GDM1 (cell line): ENCODE measurements at regions not wholly inside any gene's neighbourhood (a gene's known extent, or its start where the extent isn't known, plus 50 kb on each side); places are given as distances from the start of the nearest gene placed in this dataset.
"Not testable (repeated sequence)": the region's sequence is repeated elsewhere in the genome, so short reads cannot be mapped to it uniquely, and the experiment has no call there.

Experiments used
- DNase-seq: peaks from one replicate; lab custom pipeline; 2025; lab: John Stamatoyannopoulos, UW

DNA sequence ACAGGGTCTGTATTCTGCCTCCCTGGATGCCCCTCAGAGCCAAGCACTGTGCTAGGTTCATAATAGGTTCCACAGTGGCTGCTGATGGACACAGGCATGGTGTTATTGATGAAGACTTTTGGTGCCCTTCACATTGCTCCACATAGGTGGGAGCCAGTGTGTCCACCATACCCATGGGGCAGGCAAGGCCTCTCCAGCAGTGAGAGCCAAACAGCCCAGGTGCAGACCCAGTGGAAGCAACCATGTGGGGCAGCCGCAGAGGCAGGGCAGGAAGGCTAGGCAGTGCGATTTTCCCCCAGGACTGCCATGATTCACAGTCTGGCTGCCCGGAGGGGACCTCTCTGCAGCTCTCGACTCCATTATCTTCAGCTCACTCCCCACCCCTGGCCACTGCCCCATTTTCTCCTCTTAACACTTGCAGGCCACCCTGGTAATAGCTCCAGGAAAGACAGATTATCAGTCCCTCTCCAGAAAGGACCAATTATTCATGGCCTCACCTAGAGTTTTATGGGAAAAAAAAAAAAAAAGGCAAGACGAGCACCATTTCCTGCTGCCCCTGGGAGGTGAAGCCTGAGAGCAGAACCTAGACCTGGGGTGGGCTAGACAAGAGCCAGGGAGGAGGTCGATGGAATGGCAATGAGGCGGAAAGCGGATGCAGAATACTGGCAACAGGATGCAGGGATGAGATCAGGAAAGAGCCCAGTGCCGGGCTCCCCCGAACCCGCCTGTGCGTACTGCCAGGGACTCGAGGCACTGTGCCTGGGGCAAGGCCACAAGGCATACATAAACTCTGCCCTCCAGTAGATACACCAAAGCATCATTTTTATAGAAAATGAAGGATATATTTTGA is 343.0 kb upstream of the NCAM1 start:
- no peak for DNase-seq

- no peak for DNase-seq
Measured at GRCh38 chr11:112619106-112619505, 342.1 kb upstream of the NCAM1 start.

DNA sequence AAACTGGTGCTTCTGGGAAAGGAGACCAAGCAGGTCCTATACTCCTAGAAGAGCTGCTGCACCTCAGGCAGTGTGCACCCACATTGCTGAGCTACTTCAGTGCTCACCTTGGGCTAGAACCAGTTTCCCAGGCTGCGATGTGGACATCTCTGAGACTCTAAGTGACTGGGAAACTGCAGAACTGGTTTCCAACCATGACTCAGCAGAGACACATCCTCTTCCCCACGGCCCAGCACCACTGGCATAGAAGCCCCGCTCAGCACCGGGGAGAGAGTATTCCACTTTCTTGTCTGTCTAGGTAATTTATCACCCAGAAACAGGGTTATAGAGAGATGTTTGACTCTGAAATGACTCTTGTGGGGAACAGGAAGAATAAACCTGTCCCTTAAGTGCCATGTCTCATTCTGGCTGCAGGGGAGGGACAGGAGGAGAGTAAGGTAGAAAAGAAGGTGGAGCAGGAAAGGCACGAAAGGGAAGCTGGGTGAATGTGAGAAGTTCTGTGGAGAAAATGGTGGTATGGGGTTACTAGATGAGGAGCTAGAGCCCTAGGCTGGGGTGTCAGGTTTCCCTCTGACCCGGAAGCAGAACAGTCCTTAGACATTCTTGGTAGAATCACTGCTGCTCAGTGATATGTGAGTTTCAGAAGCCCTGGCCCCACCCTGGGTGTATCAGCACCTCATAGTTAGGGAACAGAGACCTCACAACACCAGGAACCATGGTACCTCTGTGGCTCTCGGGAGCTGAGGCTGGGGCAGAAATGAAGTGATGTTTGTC is 340.4 kb upstream of the NCAM1 start:
- DNase-seq, result no peak

DNA sequence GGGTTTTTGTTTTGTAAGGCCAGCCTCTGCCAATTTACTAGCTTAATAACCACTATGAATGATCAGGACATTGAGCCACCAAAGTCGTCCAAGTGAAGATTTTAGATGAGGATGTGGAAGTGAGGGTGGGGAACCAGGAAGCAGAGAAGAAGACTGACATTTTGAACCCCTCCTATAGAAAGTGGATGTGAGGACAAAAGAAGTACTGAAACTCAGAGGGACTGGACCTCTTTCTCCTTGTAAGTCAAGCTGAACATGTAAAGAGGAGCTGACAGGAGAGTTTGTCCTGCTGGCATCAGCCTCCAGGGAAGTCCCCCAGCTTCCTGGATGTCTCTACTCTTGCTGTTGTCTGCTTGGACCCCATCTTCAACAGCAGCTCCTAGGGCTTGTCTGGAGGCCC is 338.2 kb upstream of the NCAM1 start:
- DNase-seq, result no peak

DNA sequence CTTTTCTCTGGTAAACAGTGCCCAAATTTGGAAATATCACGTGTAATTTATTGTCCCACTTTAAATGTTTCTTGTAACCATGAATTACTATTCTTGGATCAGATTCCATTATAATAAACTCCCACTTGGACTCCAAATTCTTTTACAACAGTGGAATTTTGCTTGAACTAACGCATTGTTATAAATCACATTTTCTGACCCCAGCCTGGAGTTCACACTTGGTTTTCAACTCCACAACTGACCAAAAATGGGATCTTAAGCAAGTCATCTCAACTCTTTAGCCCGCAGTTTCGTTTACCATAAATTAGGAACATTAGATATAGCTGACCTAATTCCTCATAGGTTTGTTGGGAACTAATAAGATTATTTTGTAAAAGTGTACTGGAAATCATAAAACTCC is 336.8 kb upstream of the NCAM1 start:
- no peak for DNase-seq

- not testable (repeated sequence) for DNase-seq
Measured at GRCh38 chr11:112624971-112625370, 336.2 kb upstream of the NCAM1 start.

- no peak for DNase-seq
Measured at GRCh38 chr11:112625814-112626213, 335.4 kb upstream of the NCAM1 start.

DNA sequence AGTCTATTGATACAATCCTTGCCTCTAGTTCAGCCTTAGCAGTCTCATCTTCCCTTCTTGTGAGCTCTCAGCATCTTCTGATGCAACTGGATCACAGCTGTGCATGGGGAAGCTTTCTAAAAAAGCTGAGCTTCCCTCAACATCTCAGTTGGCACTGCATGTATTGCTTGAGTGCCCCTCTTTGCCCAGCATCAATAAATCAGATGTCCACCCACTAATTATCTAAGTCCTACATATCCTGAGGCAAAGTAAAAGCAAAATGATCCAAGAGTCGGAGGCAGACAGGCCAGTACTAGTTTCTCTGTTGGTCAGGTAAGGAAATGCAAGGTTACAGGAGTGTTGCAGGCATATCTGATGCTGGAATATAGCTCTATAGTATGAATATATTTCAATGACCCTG is 334.5 kb upstream of the NCAM1 start:
- no peak for DNase-seq

DNA sequence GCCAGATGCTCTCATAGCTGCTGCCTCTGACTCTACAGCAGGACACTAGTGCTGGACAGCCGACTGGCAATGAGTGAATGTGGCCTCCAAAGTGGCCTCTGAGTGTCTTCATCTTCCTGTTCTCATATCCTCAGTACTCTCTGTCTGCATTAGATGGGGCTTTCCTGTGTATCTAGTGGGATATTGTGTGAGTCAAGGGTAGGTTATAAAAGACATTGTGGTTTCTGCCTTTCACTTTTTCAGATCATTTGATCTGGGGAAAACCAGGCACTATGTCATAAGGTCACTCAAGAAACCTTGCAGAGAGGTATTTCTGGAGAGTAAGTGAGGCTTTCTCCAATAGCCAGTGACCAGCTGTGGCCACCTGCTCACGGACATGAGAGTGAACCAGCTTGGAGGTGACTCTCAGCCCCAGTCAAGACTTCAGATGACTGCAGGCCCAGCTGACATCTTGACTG is 333.6 kb upstream of the NCAM1 start:
- no peak for DNase-seq

DNA sequence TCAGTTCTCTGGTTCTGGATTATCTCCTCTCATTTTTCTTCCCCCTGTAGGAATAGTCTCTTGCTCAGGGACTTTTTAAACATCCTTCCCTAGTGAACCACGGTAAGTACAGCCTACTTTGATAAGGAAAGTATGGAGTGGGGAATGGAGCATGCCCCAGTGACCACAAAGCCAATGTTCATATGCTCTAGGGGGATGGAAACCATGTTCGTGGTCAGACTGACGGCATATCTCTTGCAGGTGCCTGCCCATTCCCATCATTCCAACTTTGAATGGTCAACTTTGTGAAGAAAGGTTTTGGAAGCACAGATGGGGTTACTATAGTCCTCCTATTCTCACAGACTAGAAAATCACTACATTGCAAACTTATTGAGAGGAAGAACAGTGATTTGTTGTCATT is 332.5 kb upstream of the NCAM1 start:
- DNase-seq, result no peak

DNA sequence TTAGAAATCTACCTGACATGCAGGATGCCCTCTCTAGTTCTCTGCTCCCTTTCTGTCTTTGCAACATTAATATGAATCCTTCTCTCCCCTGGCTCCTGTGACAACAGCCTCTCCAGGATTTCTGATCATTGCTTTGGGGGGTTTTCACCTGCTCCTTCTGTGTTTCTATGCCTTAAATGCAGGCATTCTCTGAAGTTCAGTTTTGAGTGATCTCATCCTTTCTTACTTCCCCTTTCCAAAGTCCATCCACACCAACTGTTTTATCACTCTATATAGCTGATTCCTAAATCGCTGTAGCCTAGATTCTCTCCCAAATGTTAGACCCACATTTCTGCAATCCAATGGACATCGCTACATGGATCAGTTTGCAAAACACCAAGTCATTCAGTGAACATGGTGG is 330.7 kb upstream of the NCAM1 start:
- no peak for DNase-seq

- no peak for DNase-seq
Measured at GRCh38 chr11:112631333-112631732, 329.9 kb upstream of the NCAM1 start.

- no peak for DNase-seq
Measured at GRCh38 chr11:112632866-112633505, 328.2 kb upstream of the NCAM1 start.

DNA sequence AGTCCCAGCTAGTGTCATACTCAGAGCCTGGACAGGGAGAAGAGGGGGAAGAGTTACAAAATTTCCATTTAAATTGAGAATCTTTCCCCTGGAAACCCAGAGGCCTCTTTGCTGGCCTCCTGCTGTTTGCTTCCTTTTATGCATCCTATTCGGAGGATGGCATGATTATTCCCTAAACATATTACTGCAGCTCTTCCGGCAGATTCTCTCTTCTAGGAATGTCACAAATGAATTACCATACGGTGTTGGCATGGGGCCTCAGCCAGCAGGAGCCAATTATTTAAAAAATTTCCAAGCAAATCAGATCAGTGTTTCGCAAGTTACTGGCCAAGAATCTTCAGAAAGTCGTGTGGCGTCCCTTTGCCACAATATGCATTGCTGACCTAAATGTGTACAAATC is 326.7 kb upstream of the NCAM1 start:
- DNase-seq, result no peak

GRCh38 chr11:112634995-112635737 is 326.1 kb upstream of the NCAM1 start:
- DNase-seq, result no peak

DNA sequence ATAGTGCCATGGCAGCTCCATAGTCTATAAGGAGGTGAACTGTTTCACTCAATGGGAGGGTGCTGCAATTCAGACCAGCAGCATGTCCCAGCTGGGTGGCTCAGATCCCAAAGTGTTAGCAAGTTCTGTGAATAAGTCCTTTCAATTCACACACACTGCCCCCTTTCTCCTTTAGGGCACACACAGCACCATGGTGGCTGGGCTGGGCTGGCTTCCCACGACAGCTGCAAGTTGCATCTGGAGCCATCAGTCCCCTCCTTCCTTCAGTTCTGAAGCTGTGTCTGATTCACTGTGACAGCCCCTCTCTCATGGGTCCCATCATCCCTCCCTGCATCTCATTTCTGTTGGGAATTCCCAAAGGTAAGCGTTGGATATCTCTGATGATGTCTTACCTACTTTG is 324.1 kb upstream of the NCAM1 start:
- no peak for DNase-seq

GRCh38 chr11:112637876-112638275 is 323.3 kb upstream of the NCAM1 start:
- no peak for DNase-seq

DNA sequence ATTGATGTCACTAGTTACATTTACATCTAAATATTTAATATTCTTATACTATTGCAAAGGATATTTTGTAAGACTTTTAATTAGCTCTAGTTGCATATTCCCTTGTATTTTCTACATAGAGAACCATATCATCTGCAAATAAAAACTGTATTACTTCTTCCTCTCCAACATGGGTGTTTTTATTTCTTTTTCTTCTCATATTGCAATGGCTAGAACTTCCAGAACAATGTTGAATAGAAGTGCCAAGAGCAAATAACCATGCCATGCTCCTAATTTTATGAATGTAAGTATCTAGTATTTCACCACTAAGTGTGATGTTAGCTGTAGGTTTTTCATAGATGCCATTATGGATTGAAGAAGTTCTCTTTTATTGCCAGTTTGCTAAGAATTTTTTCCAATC is 321.8 kb upstream of the NCAM1 start:
- DNase-seq, result no peak

DNA sequence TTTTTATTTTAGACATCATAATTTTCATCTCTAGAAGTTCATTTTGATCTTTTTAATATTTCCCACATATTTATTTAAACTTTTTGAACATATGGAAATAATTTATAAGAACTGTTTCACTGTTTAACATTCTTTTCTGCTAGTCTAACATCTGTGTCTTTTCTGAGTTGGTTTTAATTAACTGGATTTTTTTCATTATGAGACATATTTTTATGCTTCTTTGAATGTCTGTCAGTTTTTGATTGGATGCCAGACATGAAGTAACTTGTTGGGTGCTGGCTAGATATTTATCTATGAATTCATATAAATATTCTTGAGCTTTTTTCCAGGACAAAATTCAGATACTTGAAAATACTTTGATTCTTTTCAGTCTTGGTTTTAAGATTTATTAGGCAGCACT is 317.8 kb upstream of the NCAM1 start:
- no peak for DNase-seq

DNA sequence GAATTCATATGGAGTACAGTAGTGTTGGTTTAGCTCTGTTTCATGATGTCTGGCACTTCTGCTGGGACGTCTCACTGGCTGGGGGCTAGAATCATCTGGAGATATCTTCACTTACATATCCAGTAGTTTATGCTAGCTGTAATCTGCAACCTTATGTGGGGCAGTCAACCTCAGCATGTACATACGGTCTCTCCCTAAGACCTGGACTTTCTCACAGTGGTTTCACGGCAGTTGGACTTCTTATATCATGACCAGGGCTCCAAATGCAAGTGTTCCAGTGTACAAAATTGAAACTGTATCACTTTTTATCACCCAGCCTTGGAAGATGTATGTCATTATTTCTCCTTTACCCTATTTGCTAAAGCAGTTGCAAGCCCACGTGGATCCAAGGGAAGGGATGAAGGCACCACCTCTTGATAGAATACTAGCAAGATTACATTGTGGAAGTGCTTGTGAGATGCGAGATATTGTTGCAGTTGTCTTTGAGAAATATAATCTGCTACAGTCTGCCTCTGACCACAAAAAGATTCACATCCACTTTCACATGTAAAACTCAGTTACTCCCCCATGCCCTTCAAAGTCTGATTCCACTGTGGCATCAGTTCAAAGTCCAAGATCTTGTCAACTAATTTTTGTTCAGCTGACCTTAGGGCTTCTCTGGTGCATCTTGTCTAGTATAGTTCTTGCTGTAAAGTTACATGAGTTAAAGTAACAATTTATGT is 316.6 kb upstream of the NCAM1 start:
- no peak for DNase-seq

DNA sequence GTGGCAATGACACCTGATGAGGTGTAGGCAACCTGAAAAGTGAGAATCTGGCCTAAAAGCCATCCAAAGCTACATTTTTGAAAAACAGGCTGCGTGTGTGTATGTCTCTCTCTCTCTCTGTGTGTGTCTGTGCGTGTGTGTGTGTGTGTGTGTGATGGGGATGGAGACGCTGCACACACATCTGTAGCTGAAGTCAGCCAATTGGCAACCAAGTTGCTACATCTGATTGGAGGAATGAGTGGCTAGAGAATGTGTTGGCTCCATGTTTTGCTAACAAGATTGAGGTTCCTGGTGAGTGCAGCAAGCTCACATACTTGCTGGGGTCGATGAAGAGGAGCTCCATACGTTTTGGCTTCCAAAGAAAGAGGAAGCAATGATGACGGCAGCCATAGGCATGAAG is 311.4 kb upstream of the NCAM1 start:
- no peak for DNase-seq

GRCh38 chr11:112650527-112650926 is 310.7 kb upstream of the NCAM1 start:
- no peak for DNase-seq
